IPS DF 6.9 (cell line): ENCODE measurements at regions not wholly inside any gene's neighbourhood (a gene's known extent, or its start where the extent isn't known, plus 50 kb on each side); places are given as distances from the start of the nearest gene placed in this dataset.
"Not testable (repeated sequence)": the region's sequence is repeated elsewhere in the genome, so short reads cannot be mapped to it uniquely, and the experiment has no call there.

Experiments
- DNase-seq: peaks from one replicate; pipeline ENCODE4 v3.0.0-alpha.2; 2013; ENCODE audit warnings: low read depth, low spot score
- H3K27ac ChIP-seq: one replicate; pipeline ENCODE4 v1.5.1; 2013; ENCODE audit warnings: low read length, control low read depth
- H3K27me3 ChIP-seq: 2 replicates; pipeline ENCODE4 v1.6.1; 2013; ENCODE audit warnings: mild to moderate bottlenecking, low read length; ENCODE audit not compliant: control insufficient read depth, insufficient read depth
- H3K36me3 ChIP-seq: 2 replicates; pipeline ENCODE4 v1.6.1; 2013; ENCODE audit warnings: low read length; ENCODE audit not compliant: control insufficient read depth, insufficient read depth
- H3K4me1 ChIP-seq: 2 replicates; pipeline ENCODE4 v1.6.1; 2013; ENCODE audit warnings: low read length; ENCODE audit not compliant: control insufficient read depth, insufficient read depth
- H3K4me3 ChIP-seq: 2 replicates; pipeline ENCODE4 v1.5.1; 2013; ENCODE audit warnings: mild to moderate bottlenecking, low read length
- H3K9me3 ChIP-seq: 2 replicates; pipeline ENCODE4 v1.6.1; 2013; ENCODE audit warnings: low read length, inconsistent platforms; ENCODE audit not compliant: control insufficient read depth, insufficient read depth
- WGBS: extraction: QIAGEN DNeasy Blood & Tissue Kit; methylation state at CpG from one replicate; pipeline ENCODE4 v1.1.7; 2013; ENCODE audit warnings: mixed read lengths, missing lambda C conversion rate; ENCODE audit not compliant: insufficient read length, insufficient coverage; 5-methylcytosine and 5-hydroxymethylcytosine counted together

DNA sequence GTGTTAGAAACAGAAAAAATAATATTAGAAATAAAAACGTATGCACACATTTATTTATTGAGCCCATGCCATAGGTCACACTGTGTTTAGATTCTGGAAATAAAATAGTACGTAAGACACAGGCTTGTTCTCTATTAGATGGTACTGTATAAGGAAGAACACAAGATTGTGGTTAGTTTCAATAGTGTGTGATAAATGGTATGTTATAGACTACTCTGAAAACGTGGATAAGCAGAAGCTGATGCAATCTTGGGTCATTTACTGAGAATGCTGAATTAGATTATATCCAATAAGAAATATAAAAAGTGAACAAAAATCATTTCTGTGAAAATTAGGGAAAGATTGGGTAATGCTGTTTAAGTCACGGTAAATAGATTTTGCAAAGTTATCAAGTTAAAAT is 1456.4 kb upstream of the ACO1 start:
- Histone ChIP-seq H3K4me1 (no peaks in the 10 kb centered on the region), H3K36me3 (no peaks in the 10 kb centered on the region), H3K27ac (no peak overlapping the region), H3K9me3 (no peaks in the 10 kb centered on the region), H3K27me3 (no peaks in the 10 kb centered on the region), H3K4me3 (no peak overlapping the region)
- DNase-seq: no peak
- no CpG with 5 or more reads among the region's 4 CpGs for WGBS

DNA sequence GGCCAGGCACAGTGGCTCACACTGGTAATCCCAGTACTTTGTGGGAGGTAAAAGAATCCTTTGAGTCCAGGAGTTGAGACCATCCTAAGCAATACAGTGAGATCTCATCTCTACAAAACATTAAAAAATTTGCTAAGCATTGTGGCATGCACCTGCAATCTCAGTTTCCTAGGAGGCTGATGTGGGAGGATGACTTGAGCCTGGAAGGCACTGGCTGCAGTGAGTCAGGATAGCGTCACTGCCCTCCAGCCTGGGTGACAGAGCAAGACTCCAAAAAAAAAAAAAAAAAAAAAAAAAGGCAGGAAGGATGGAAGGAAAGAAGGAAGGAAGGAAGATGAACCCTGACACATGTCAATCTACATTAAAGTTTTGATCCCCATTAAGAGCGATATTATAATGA is 1452.2 kb upstream of the ACO1 start:
- H3K4me3 ChIP-seq: no peak overlapping the region
- H3K4me1 ChIP-seq: no peaks in the 10 kb centered on the region
- H3K27me3 ChIP-seq: no peaks in the 10 kb centered on the region
- no peak for DNase-seq
- WGBS: no CpG with 5 or more reads among the region's 2 CpGs
- H3K36me3 ChIP-seq: no peaks in the 10 kb centered on the region
- no peak overlapping the region for H3K27ac ChIP-seq
- no peaks in the 10 kb centered on the region for H3K9me3 ChIP-seq

DNA sequence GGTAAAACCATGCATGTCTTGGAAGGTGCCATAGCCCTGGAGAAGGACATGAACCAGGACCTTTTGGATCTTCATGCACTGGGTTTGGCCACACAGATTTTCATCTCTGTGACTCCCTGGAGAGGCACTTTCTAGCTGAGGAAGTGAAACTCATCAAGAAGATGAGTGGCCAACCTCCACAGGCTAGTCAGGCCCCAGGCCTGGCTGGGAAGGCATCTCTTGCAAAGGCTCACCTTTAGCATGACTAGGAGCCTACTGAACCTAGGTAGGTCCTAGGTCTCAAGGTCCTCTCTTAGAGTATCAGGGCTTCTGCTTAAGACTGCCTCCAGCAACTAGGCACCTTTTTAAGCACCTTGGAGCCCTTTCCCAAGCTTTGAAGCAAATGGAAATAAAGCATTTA is 1448.7 kb upstream of the ACO1 start:
- no peaks in the 10 kb centered on the region for H3K36me3 ChIP-seq
- H3K27me3 ChIP-seq: no peaks in the 10 kb centered on the region
- H3K4me3 ChIP-seq: no peak overlapping the region
- H3K4me1 ChIP-seq: no peaks in the 10 kb centered on the region
- H3K9me3 ChIP-seq: no peaks in the 10 kb centered on the region
- no peak overlapping the region for H3K27ac ChIP-seq
- DNase-seq: no peak

DNA sequence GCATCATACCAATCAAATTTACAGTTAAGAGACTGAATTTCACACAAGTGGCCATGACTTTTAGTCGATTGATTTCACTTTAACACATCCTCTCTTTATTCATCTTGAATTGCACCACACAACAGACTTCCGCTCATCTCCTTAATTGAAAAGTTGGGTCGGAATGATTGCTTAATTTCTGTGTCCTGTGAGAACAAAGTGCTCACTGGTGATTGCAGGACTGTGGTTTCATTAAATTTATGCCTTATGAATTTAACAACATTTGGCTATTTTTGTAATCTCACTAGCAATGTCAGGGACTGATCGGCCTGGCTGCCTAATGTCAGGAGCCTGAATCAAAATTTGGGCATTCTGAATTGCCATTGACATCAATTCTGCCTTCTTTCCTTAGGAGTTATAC is 1447.3 kb upstream of the ACO1 start:
- no peaks in the 10 kb centered on the region for H3K9me3 ChIP-seq
- H3K27me3 ChIP-seq: no peaks in the 10 kb centered on the region
- no CpG with 5 or more reads among the region's 4 CpGs for WGBS
- no peak overlapping the region for H3K4me3 ChIP-seq
- no peak overlapping the region for H3K27ac ChIP-seq
- no peaks in the 10 kb centered on the region for H3K4me1 ChIP-seq
- H3K36me3 ChIP-seq: no peaks in the 10 kb centered on the region
- DNase-seq: no peak

DNA sequence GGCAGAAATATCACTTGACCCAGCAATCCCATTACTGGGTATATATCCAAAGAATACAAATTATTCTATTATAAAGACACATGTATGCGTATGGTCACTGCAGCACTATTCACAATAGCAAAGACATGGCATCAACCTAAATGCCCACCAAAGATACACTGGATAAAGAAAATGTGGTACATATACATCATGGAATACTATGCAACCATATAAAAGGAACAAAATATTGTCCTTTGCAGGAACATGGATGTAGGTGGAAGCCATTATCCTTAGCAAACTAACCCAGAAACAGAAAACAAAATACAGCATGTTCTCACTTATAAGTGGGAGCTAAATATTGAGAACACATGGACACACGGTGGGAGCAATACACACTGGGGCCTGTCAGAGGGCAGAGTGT is 1441.6 kb upstream of the ACO1 start:
- H3K9me3 ChIP-seq, H3K4me1 ChIP-seq, H3K36me3 ChIP-seq, H3K27me3 ChIP-seq, DNase-seq, H3K27ac ChIP-seq, H3K4me3 ChIP-seq: not testable (repeated sequence)
- no CpG with 5 or more reads among the region's 2 CpGs for WGBS

DNA sequence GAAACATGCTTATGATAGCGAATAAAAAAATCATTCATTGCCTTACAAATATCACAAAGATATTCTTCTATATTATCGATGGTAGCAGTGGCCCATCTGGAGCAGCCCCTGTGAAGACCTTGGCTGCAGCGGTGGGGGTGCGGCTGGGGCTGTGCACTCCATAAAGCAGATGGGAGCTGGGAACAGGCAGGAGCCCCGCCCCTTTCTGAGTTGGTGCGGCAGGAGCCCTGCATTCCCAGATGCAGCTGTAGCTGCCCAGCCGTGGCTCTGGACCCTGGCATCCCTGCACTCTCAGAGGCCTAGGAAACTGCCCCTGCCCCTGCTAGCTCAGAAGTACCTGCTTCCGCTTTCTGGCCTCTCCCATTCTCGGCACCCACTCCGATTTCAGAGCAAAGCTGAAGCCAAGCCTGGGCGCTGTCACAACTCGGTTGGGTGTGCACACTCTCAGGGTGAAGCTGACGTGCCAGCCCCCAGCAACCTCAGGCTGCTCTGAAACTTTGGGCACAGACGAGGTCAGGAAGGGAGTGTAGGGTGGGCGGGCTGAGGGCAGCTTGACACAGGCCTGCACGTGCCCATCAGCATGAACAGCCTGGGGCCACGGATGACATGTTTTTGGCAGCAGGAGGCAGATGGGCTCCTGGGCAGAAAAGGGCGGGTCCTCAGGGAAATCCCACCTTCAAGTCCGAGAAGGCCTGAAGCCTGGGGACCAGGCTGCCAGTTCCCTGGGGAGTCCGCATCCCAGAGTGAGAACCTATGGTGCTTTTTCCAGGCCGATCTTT is 1440.8 kb upstream of the ACO1 start:
- no peak for DNase-seq
- H3K9me3 ChIP-seq: no peaks in the 10 kb centered on the region
- WGBS: no CpG with 5 or more reads among the region's 21 CpGs

DNA sequence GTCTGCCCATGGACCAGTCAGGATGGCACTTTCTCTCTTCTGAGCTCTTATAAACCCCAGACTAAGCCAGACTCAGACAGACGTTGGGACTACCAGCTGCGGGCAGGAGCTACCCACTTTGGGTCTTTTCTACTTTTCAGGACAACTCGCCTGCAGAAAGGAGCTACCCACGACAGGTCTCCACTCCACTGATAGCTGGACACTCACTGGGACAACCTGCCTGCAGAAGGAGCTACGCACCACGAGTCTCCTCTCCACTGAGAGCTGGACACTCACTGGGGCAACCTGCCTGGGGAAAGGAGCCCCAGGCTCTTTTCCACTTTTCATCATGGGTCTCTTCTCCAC is 1440.2 kb upstream of the ACO1 start:
- H3K9me3 ChIP-seq: no peaks in the 10 kb centered on the region
- no CpG with 5 or more reads among the region's 6 CpGs for WGBS
- no peak overlapping the region for H3K4me3 ChIP-seq
- no peak overlapping the region for H3K27ac ChIP-seq
- H3K36me3 ChIP-seq: no peaks in the 10 kb centered on the region
- DNase-seq: no peak
- no peaks in the 10 kb centered on the region for H3K4me1 ChIP-seq
- no peaks in the 10 kb centered on the region for H3K27me3 ChIP-seq

More for the DNA sequence above, 1440.8 kb upstream of the ACO1 start:
- Histone ChIP-seq H3K27me3 (no peaks in the 10 kb centered on the region), H3K27ac (no peak overlapping the region), H3K4me1 (no peaks in the 10 kb centered on the region), H3K4me3 (no peak overlapping the region; the same call in 1 of the 2 replicates), H3K36me3 (no peaks in the 10 kb centered on the region)

DNA sequence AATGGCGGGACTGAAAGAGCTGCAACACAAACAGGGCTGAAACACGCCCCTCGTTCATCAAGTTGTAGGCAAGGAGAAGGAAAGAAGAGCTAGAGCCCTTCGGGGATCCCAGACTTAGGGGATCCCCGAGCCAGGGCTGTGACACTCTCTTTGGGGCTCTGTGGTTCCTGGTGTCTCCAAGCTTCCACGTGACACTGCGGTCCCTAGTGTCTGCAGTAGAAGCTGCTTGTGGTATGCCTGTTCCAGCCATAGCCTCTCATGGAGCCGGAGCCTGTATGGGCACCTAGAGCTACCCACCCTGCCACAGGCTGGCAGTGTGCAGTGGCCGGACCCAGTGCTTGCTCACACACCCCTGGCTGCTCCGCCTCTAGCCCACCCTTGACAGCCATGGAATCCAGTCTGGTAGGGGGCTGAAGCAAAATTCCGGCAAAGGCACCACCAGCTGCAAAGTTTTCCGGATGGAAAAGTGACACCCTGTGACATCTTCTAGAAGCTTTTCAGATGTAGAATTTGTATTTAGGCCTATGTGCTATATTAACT is 1439.6 kb upstream of the ACO1 start:
- no CpG with 5 or more reads among the region's 12 CpGs for WGBS

DNA sequence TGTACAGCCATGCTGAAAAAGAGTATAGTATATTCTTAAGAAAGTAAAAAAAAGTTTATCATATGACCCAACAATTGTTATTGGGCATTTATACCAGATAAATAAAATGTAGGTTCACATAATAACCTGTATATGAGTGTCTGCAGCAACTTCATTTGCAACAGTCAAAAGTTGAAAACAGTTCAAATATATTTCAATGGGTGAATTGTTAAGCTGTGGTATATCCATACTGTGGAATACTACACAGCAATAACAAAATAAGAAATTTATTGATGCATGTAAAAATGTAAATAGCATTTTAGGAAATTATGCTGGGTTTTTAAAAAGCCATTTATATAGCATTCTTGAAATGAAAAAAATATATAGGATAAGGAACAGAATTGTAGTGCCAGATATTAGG is 1420.1 kb upstream of the ACO1 start:
- Histone ChIP-seq H3K36me3 (no peaks in the 10 kb centered on the region), H3K9me3 (no peaks in the 10 kb centered on the region), H3K4me1 (no peaks in the 10 kb centered on the region), H3K27ac (no peak overlapping the region), H3K27me3 (no peaks in the 10 kb centered on the region), H3K4me3 (no peak overlapping the region)
- DNase-seq: no peak

More for the DNA sequence above, 1439.6 kb upstream of the ACO1 start:
- H3K4me1 ChIP-seq: no peaks in the 10 kb centered on the region
- no peak for DNase-seq
- H3K27me3 ChIP-seq: no peaks in the 10 kb centered on the region
- no peaks in the 10 kb centered on the region for H3K36me3 ChIP-seq
- H3K4me3 ChIP-seq: no peak overlapping the region
- no peaks in the 10 kb centered on the region for H3K9me3 ChIP-seq
- H3K27ac ChIP-seq: no peak overlapping the region

DNA sequence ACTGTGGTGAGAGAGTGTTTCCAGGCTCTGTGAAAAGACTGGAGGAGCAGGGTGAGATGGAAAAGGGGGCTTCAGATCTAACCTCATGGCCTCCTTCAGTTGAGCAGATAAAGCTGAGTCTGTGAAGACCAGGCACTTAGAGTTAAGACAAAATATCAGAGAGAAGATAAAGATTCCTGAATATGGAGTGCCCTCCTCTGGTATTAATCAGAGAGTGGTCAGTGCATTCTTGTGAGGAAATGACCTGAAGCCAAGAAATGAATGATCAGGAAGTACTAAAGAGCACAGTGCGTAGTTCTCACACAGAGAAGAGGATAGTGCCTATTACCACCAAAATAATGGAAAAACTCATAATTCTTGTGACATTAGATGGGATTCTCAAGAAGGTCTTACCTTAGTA is 1417.0 kb upstream of the ACO1 start:
- DNase-seq: no peak
- no CpG with 5 or more reads among the region's 1 CpG for WGBS
- Histone ChIP-seq H3K36me3 (no peaks in the 10 kb centered on the region), H3K27me3 (no peaks in the 10 kb centered on the region), H3K27ac (no peak overlapping the region), H3K4me1 (no peaks in the 10 kb centered on the region), H3K4me3 (no peak overlapping the region), H3K9me3 (no peaks in the 10 kb centered on the region)

DNA sequence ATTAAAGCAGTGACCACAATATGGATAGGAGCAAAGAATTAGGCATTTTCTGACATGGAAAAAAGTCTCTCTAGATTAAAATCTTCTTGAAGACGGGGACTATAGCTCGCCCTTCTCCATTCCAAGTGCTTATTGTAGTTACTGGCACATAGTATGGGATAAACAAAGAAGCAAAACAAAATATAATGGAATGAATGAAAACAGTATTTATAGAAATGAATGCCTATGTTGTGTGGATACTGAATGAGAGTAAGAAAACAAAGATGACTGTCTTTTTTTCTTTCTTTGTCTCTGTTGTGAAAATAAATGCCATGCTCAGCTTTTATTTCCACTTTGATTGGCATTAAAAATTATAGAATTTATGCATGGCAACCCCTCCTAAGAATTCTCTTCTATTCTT is 1414.3 kb upstream of the ACO1 start:
- Histone ChIP-seq H3K27me3 (no peaks in the 10 kb centered on the region), H3K4me1 (no peaks in the 10 kb centered on the region), H3K27ac (no peak overlapping the region), H3K36me3 (no peaks in the 10 kb centered on the region), H3K4me3 (no peak overlapping the region), H3K9me3 (no peaks in the 10 kb centered on the region)
- no peak for DNase-seq
- WGBS: no CpG with 5 or more reads among the region's 2 CpGs
